ENCODE measurements at regions not wholly inside any gene's neighbourhood (a gene's known extent, or its start where the extent isn't known, plus 50 kb on each side); places are given as distances from the start of the nearest gene placed in this dataset.

DNA sequence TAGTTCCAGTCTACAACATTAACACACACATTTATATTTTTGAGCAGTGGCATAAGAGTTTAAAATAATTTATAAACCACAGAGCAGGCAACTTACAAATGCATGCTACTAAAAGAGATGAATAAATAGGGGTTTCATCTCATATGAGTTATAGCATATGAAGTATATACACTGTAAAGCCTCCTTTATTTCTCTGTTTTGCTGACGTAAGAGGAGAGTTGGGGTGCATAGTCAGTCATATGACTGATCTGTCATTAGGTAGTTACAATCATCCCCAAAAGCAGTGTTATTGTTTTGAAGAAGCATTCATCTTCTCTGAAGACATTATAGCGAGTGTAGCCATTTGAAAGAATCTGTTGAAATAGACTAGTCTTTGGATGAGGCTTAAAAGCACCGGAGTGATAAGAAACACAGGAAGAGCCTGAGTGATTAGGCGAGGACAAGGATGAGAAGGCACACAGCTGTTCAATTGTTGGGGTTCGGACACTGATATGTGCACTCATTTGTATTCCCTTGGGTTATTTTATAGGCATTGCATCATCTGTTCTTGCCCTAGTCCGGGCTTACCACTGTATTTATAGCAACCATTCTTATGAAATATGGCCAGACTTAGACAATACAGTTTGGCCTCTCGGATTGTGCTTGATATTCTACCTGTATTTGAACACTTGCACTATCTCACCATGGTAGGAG is 325.7 kb downstream of the SAMD5 start:
- ATAC-seq (ENCODE audit: insufficient read depth, low read depth): no peak
- Histone ChIP-seq H3K9me3 (ENCODE audit: insufficient read depth, low read length, severe bottlenecking) (no peaks in the 10 kb centered on the region), H3K79me2 (ENCODE audit: insufficient read depth, low read length) (no peaks in the 10 kb centered on the region), H3K27me3 (ENCODE audit: insufficient read depth, low read length, poor library complexity) (no peaks in the 10 kb centered on the region), H3K4me2 (ENCODE audit: insufficient read depth, low read length) (no peak overlapping the region), H3K4me1 (ENCODE audit: insufficient read depth, low read length) (no peaks in the 10 kb centered on the region), H3K9ac (ENCODE audit: low read depth, low read length) (no peak overlapping the region), H4K20me1 (ENCODE audit: insufficient read depth, low read length) (no peaks in the 10 kb centered on the region), H3K4me3 (ENCODE audit: low read depth in 1 of 2, low read length in 2 of 2) (no peak overlapping the region), H2AFZ (ENCODE audit: low read depth, low read length) (no peak overlapping the region), H3K36me3 (ENCODE audit: insufficient read depth, low read length) (no peaks in the 10 kb centered on the region), H3K27ac (ENCODE audit: low read length) (no peak overlapping the region)
- no peak for TF ChIP-seq EZH2 (IDR thresholded peaks at IDR 0.05; ENCODE audit: borderline replicate concordance, low read depth, low read length, severe bottlenecking)
- TF ChIP-seq, protein P1, sequence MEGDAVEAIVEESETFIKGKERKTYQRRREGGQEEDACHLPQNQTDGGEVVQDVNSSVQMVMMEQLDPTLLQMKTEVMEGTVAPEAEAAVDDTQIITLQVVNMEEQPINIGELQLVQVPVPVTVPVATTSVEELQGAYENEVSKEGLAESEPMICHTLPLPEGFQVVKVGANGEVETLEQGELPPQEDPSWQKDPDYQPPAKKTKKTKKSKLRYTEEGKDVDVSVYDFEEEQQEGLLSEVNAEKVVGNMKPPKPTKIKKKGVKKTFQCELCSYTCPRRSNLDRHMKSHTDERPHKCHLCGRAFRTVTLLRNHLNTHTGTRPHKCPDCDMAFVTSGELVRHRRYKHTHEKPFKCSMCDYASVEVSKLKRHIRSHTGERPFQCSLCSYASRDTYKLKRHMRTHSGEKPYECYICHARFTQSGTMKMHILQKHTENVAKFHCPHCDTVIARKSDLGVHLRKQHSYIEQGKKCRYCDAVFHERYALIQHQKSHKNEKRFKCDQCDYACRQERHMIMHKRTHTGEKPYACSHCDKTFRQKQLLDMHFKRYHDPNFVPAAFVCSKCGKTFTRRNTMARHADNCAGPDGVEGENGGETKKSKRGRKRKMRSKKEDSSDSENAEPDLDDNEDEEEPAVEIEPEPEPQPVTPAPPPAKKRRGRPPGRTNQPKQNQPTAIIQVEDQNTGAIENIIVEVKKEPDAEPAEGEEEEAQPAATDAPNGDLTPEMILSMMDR (IDR thresholded peaks at IDR 0.05; ENCODE audit: borderline replicate concordance, extremely low read depth, low read length, poor library complexity, severe bottlenecking): no peak
- no peak for DNase-seq

DNA sequence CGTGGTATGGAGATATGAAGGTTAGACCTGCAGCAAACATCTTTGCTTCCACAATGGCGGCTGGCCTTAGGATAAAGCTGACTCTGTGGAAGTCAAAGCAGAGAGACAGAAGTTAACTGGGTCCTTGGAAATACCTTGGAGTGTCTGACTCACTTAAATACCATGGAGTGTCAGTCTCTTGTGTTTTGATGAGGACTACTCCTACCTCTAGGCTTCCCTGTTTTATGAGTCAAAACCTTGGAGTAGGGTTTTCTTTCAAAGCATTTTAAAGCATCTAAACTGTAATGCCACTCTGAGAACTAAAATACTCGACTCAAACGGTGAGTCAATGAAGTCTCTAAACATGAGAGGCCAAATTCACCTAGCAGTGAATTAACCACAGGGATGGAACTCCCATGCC is 329.1 kb downstream of the SAMD5 start:
- DNase-seq: no peak

DNA sequence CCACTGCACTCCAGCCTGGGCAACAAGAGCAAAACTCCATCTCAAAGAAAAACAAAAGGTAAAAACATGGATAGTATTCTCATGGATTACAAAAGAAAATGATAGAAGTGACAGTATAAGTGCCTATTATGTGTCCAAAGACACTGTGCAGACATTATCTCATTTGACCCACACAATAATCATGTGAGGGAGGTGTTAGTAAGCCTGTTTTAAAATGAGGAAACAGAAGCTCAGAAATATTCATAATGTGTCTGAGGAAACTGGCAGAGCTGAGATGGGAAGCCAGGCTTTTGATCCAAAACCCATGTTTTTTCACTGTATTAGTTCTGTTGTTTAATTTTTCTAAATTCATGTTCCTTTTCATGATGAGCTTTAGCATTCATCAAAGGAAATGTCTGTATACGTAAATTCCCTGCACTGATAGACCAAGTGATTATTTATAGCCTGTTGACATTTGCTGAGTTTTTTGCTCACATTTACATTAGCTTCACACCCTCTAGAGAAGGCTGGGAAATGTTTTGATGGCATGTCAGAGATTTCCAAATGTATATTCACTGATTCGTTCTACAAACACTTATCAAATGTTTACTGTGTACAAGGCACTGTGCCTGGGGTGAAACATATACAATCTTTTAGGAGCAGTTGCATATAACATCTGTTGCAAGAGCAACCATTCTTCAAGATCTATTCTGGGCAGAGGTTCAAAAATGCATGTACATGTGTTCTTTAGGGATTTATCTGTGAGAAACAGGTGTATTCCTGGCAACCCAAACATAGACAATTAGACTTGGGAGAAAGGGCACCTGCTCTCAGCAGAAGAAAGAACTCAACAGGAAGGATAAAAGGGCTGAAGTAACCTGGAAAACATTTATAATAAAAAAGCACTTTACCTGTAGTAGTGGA is 331.5 kb downstream of the SAMD5 start:
- Histone ChIP-seq H3K79me2 (ENCODE audit: insufficient read depth, low read length) (no peaks in the 10 kb centered on the region), H3K9ac (ENCODE audit: low read depth, low read length) (no peak overlapping the region), H3K27me3 (ENCODE audit: insufficient read depth, low read length, poor library complexity) (no peaks in the 10 kb centered on the region), H3K36me3 (ENCODE audit: insufficient read depth, low read length) (no peaks in the 10 kb centered on the region), H3K4me1 (ENCODE audit: insufficient read depth, low read length) (no peaks in the 10 kb centered on the region), H4K20me1 (ENCODE audit: insufficient read depth, low read length) (no peaks in the 10 kb centered on the region), H2AFZ (ENCODE audit: low read depth, low read length) (no peak overlapping the region), H3K4me3 (ENCODE audit: low read depth in 1 of 2, low read length in 2 of 2) (no peak overlapping the region), H3K4me2 (ENCODE audit: insufficient read depth, low read length) (no peak overlapping the region), H3K9me3 (ENCODE audit: insufficient read depth, low read length, severe bottlenecking) (no peaks in the 10 kb centered on the region), H3K27ac (ENCODE audit: low read length) (no peak overlapping the region)
- TF ChIP-seq, protein P1 (IDR thresholded peaks at IDR 0.05; ENCODE audit: borderline replicate concordance, extremely low read depth, low read length, poor library complexity, severe bottlenecking): no peak
- TF ChIP-seq EZH2 (IDR thresholded peaks at IDR 0.05; ENCODE audit: borderline replicate concordance, low read depth, low read length, severe bottlenecking): no peak
- no peak for ATAC-seq (ENCODE audit: insufficient read depth, low read depth)
- no peak for DNase-seq

More for the DNA sequence above, 329.1 kb downstream of the SAMD5 start:
- H3K9ac ChIP-seq (ENCODE audit: low read depth, low read length): no peak overlapping the region
- no peaks in the 10 kb centered on the region for H3K4me1 ChIP-seq (ENCODE audit: insufficient read depth, low read length)
- no peaks in the 10 kb centered on the region for H3K27me3 ChIP-seq (ENCODE audit: insufficient read depth, low read length, poor library complexity)
- no peaks in the 10 kb centered on the region for H3K36me3 ChIP-seq (ENCODE audit: insufficient read depth, low read length)
- TF ChIP-seq EZH2 (IDR thresholded peaks at IDR 0.05; ENCODE audit: borderline replicate concordance, low read depth, low read length, severe bottlenecking): no peak
- TF ChIP-seq, protein P1 (IDR thresholded peaks at IDR 0.05; ENCODE audit: borderline replicate concordance, extremely low read depth, low read length, poor library complexity, severe bottlenecking): no peak
- H3K79me2 ChIP-seq (ENCODE audit: insufficient read depth, low read length): no peaks in the 10 kb centered on the region
- H3K4me3 ChIP-seq (ENCODE audit: low read depth in 1 of 2, low read length in 2 of 2): no peak overlapping the region
- no peaks in the 10 kb centered on the region for H4K20me1 ChIP-seq (ENCODE audit: insufficient read depth, low read length)
- no peak overlapping the region for H3K4me2 ChIP-seq (ENCODE audit: insufficient read depth, low read length)
- no peaks in the 10 kb centered on the region for H3K9me3 ChIP-seq (ENCODE audit: insufficient read depth, low read length, severe bottlenecking)
- H2AFZ ChIP-seq (ENCODE audit: low read depth, low read length): no peak overlapping the region
- ATAC-seq (ENCODE audit: insufficient read depth, low read depth): no peak
- H3K27ac ChIP-seq (ENCODE audit: low read length): no peak overlapping the region
